Kidney capillary endothelial cell (primary cell): ENCODE measurements at regions not wholly inside any gene's neighbourhood (a gene's known extent, or its start where the extent isn't known, plus 50 kb on each side); places are given as distances from the start of the nearest gene placed in this dataset.

ENCODE experiments used
- DNase-seq: peaks from one replicate; pipeline ENCODE4 v3.0.0-alpha.2; 2018; ENCODE audit warnings: low spot score

GRCh38 chr22:49506010-49506400 lies 321.7 kb downstream of the BRD1 start:
- no peak for DNase-seq

DNA sequence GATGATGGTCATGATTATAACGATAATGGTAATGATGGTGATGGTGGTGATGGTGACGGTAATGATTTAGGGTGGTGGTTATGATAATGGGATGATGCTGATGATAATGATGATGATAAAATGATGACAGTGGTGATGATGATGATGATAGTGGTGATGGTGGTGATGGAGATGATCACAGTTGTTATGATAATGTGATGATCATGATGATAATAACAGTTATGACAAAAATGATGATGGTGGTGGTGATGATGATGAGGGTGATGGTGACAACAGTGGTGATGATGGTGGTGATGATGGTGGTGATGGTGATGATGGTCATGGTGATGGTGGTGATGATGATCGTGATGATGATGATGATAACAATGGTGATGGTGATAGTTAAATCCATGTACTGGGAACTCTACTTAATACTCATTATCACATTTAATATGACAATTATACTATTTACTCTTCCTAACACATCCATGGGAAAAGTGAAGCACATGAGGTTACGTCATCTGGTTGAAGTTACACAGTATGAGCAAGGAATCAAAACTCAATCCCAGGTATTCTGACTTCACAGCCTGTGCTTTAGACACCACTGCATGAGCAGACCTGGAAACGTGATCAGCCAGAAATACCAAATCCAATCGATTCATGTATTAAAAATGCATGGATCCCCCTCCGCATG lies 322.2 kb downstream of the BRD1 start:
- no peak for DNase-seq

- DNase-seq = no peak
Measured at GRCh38 chr22:49503896-49504521, 323.7 kb downstream of the BRD1 start.

GRCh38 chr22:49503321-49503720 lies 324.4 kb downstream of the BRD1 start:
- DNase-seq = no peak

DNA sequence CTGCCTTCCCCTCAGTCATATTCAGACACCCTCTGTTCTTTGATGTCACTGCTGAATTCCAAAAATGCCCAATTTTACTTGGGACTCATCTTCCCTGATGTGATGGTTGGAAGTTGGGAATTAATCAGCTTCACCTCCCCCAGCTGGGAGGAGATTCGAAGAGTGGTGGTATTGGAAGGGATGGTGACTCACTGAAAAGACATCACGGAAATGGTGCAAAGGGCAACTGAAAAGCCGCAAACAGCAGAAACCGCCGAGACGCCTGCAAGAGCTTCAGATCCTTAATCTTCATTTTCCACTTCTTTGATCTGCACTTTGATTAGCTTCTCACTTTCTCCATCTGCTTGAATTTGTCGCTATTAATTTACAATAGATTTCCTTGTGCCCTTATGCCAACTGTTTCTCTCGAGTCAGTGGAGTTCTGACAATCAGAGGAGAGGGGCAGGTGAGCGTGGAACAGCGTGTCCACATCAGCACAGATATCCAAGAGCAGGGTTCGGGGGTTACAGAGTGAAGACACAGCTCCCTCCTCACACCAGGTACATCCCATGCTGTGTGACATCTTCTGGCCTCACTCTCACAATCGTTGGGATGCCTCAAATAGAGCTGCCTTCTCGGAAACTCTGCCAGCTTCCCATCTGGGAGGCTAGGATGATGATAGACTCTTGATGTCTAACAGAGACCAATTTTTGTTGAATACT lies 325.4 kb downstream of the BRD1 start:
- no peak for DNase-seq

- DNase-seq = no peak
Measured at GRCh38 chr22:49500942-49501395, 326.7 kb downstream of the BRD1 start.

GRCh38 chr22:49500076-49500460 lies 327.6 kb downstream of the BRD1 start:
- DNase-seq = no peak

DNA sequence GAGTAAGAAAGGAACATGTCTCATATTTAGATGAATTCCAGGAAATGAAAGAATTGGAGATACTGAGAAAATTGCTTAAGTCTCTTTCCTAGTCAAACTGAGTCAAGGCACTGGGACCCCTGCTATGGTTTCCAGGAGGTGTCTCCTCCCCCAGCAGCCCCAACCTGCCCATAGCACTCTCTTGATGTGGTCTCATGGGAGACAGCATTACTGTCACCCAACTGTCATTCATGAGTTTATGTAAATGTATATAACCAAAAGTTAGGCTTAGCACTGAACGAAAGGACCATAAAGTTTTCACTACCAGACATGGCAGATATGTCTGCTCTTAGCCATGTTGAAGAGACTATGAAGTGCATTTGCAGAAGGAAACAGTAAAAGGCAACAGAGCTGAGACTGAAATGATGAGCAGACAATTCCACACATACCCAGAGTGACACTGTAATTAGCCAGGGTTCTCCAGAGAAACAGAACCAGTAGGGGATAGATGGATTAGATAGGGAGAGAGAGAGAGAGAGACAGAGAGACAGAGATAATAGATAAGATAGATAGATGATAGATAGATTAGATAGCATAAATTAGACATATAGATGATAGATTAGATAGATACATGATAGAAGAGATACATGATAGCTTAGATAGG lies 328.1 kb downstream of the BRD1 start:
- no peak for DNase-seq

GRCh38 chr22:49497266-49497665 lies 330.4 kb downstream of the BRD1 start:
- no peak for DNase-seq

- no peak for DNase-seq
Measured at GRCh38 chr22:49494555-49494954, 333.1 kb downstream of the BRD1 start.

GRCh38 chr22:49492741-49493251 lies 334.9 kb downstream of the BRD1 start:
- DNase-seq = no peak

- DNase-seq = no peak
Measured at GRCh38 chr22:49492308-49492707, 335.4 kb downstream of the BRD1 start.

GRCh38 chr22:49491726-49492125 lies 335.9 kb downstream of the BRD1 start:
- no peak for DNase-seq

GRCh38 chr22:49491221-49491635 lies 336.4 kb downstream of the BRD1 start:
- no peak for DNase-seq

DNA sequence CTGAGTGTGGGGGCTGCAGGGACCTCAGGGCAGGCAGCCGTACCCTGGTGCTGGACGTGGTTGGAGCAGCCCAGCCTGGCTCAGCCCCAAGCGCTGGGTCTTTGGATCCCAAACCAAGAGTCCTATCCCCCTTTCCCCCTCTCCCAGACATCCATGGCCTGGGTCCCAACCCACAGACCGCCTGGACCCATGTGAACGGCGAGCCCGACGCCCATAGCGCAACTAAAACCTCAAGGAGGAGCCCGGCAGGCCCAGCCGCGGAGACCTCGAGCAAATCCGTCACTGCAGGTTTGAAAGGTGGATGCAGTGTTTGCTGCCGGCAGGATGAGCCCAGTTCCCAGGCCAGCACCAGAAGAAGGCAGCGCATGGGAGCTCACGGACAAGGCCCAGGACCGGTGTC lies 337.0 kb downstream of the BRD1 start:
- DNase-seq = no peak

- DNase-seq = no peak
Measured at GRCh38 chr22:49489821-49490220, 337.9 kb downstream of the BRD1 start.

DNA sequence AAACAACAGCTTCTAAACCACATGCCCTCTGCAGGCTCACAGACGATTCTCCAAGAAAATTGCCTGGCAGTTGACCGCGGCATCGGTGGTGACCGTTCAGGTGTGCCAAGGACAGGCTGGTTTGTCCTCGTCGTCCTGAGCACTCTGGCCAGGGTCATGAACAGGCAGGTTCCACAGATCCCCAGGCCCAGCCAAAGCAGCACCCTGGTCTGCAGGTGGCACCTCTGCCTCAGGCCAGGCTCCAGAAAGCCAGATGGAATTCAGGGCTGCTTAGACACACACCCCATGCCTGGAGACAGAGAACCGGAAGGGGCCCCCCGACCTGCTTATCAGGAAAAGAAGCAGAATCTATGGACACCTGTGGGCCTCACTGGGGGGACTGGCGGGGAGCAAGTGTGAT lies 338.7 kb downstream of the BRD1 start:
- DNase-seq = no peak

DNA sequence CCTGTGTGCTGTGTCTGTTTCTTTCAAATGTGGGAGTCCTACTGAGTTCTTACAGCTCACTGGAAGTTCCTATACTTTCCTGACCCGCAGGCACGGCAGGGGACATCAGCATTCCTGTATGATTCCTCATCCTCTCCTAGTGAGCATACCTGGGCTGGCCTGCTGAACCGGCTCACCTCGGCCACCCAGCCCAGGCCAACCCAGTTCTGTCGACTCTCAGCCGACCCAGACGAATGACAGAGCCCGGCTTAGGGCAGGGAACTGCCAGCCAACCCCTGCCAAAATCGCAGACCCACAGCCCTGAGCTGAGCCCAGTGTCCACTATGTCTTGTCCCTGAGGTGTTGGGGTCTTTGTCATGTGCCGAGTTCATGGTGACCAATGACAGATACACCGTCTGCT lies 339.7 kb downstream of the BRD1 start:
- no peak for DNase-seq

GRCh38 chr22:49486225-49486624 lies 341.4 kb downstream of the BRD1 start:
- no peak for DNase-seq

GRCh38 chr22:49483946-49484345 lies 343.7 kb downstream of the BRD1 start:
- no peak for DNase-seq

- DNase-seq = no peak
Measured at GRCh38 chr22:49483281-49483870, 344.3 kb downstream of the BRD1 start.

DNA sequence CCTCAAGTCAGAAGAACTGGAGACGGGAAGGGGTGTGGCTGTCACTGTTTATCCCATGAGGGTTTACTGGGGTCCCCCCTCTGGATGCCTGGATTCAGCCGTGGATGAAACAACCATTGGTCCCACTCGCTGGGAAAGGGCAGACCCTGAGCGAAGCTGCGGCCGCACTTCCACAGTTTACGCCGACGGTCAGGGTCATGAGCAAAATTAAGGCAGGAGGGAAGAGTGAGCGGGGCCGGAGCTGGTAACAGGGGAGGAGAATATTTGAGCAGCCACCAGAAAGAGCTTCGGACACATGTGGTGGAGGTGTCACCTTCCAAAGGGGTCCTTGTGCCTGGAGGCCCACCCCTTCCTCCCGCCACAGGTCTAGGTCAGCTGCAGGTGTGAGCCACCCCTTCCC lies 344.9 kb downstream of the BRD1 start:
- DNase-seq = no peak
